SK-N-SH (cell line): ENCODE measurements at regions not wholly inside any gene's neighbourhood (a gene's known extent, or its start where the extent isn't known, plus 50 kb on each side); places are given as distances from the start of the nearest gene placed in this dataset.

Experiments
- CTCF ChIA-PET: fragments of 300-600, 350-600 bp; formaldehyde crosslinking; extraction: SDS; loops from one replicate; lab custom pipeline; 2021; lab: Yijun Ruan, JAX
- POLR2A ChIA-PET: fragments of 350-600 bp; sonication (Branson Sonifier 250); formaldehyde crosslinking; extraction: SDS; loops from one replicate; lab custom pipeline; 2020; ENCODE audit warnings: antibody characterized with exemption, inconsistent platforms; lab: Yijun Ruan, JAX
- DNase-seq: peaks from one replicate; pipeline ENCODE4 v3.0.0; 2012
- H2AFZ ChIP-seq: fragments of 200-600 bp; sonication (generic); 2 replicates; pipeline ENCODE4 v1.8.1; 2016; ENCODE audit warnings: antibody characterized with exemption, mild to moderate bottlenecking, low read depth
- H3F3A ChIP-seq: fragments of 200-600 bp; sonication (generic); replicated peaks from 2 replicates; pipeline ENCODE3; 2016; ENCODE audit warnings: antibody characterized with exemption, mild to moderate bottlenecking; ENCODE audit not compliant: insufficient read depth
- H3K27ac ChIP-seq, 2 experiments: fragments of 200-500 bp in 1 of 2; fragments of 200-600 bp in 1 of 2; sonication (Bioruptor generic) in 1 of 2; sonication (generic), shearing (Covaris generic) in 1 of 2; 2 replicates each; pipeline versions ENCODE4 v1.5.1 to v1.6.1; 2014 to 2016; ENCODE audit warnings: low read depth in 2 of 2, inconsistent platforms in 1 of 2, low read length in 1 of 2, mild to moderate bottlenecking in 1 of 2, mixed read lengths in 1 of 2
- H3K27me3 ChIP-seq: fragments of 200-600 bp; sonication (generic), shearing (Covaris generic); 2 replicates; pipeline ENCODE4 v1.6.1; 2016; ENCODE audit warnings: mixed run types; ENCODE audit not compliant: insufficient read depth
- H3K36me3 ChIP-seq, 2 experiments: fragments of 200-500 bp in 1 of 2; fragments of 200-600 bp in 1 of 2; sonication (Bioruptor generic) in 1 of 2; sonication (generic) in 1 of 2; replicated peaks in 1 of 2; 2 replicates each; pipeline versions ENCODE3 to v1.5.1; 2014 to 2016; ENCODE audit warnings: low read length in 1 of 2, mild to moderate bottlenecking in 1 of 2; ENCODE audit not compliant: insufficient read depth in 2 of 2, control insufficient read depth in 1 of 2
- H3K4me1 ChIP-seq, 2 experiments: fragments of 200-500 bp in 1 of 2; fragments of 200-600 bp in 1 of 2; sonication (Bioruptor generic) in 1 of 2; sonication (generic), shearing (Covaris generic) in 1 of 2; 2 replicates each; pipeline versions ENCODE4 v1.5.1 to v1.6.1; 2014 to 2016; ENCODE audit warnings: low read depth in 1 of 2, low read length in 1 of 2, mixed run types in 1 of 2; ENCODE audit not compliant: insufficient read depth in 2 of 2, control insufficient read depth in 1 of 2
- H3K4me2 ChIP-seq: fragments of 200-600 bp; sonication (generic), shearing (Covaris generic); 2 replicates; pipeline ENCODE4 v1.6.1; 2017; ENCODE audit warnings: mixed run types
- H3K4me3 ChIP-seq, 2 experiments: fragments of 200-500 bp in 1 of 2; fragments of 200-600 bp in 1 of 2; sonication (Bioruptor generic) in 1 of 2; sonication (generic), shearing (Covaris generic) in 1 of 2; 2 replicates each; pipeline versions ENCODE4 v1.5.1 to v1.8.1; 2014 to 2016; ENCODE audit warnings: low read depth in 2 of 2, inconsistent platforms in 1 of 2, low read length in 1 of 2, mild to moderate bottlenecking in 1 of 2, mixed read lengths in 1 of 2, moderate library complexity in 1 of 2
- H3K79me2 ChIP-seq: fragments of 200-600 bp; sonication (generic); 2 replicates; pipeline ENCODE4 v1.8.1; 2017; ENCODE audit warnings: mild to moderate bottlenecking; ENCODE audit not compliant: insufficient read depth
- H3K9ac ChIP-seq: fragments of 200-600 bp; sonication (generic); 2 replicates; pipeline ENCODE4 v1.6.1; 2017; ENCODE audit warnings: mixed run types
- H3K9me2 ChIP-seq: fragments of 200-600 bp; sonication (generic); 2 replicates; pipeline ENCODE4 v1.6.1; 2017; ENCODE audit warnings: mixed run types
- H3K9me3 ChIP-seq: fragments of 200-600 bp; sonication (generic); 2 replicates; pipeline ENCODE4 v1.6.1; 2017; ENCODE audit warnings: mixed run types, mild to moderate bottlenecking, moderate library complexity
- H4K20me1 ChIP-seq: fragments of 200-600 bp; sonication (generic); 2 replicates; pipeline ENCODE4 v1.6.1; 2017; ENCODE audit warnings: mild to moderate bottlenecking, mixed run types; ENCODE audit not compliant: insufficient read depth
- CHD2 ChIP-seq: fragments of 150-350 bp; IDR thresholded peaks from 2 replicates; pipeline ENCODE4 v1.6.1; 2018; ENCODE audit warnings: low read length; ENCODE audit not compliant: partially characterized antibody
- CTCF ChIP-seq: fragments of 200-600 bp; sonication (generic); IDR thresholded peaks from 2 replicates; pipeline ENCODE4 v1.6.1; 2017; ENCODE audit warnings: antibody characterized with exemption, mild to moderate bottlenecking, moderate library complexity
- ELF1 ChIP-seq: IDR thresholded peaks from 2 replicates; pipeline ENCODE4 v1.4.0; 2012
- EP300 ChIP-seq, 2 experiments: IDR thresholded peaks; 2 replicates each; pipeline versions ENCODE4 v1.4.0 to v1.6.1; 2012; ENCODE audit warnings: borderline replicate concordance in 1 of 2, low read depth in 1 of 2, low read length in 1 of 2
- FOSL2 ChIP-seq: IDR thresholded peaks from 2 replicates; pipeline ENCODE4 v1.4.0; 2012; ENCODE audit warnings: low read depth, mild to moderate bottlenecking, moderate library complexity, borderline replicate concordance
- FOXM1 ChIP-seq: IDR thresholded peaks from 2 replicates; pipeline ENCODE4 v1.4.0; 2012; ENCODE audit warnings: low read depth, mild to moderate bottlenecking
- IRF3 ChIP-seq: fragments of 150-350 bp; IDR thresholded peaks from 2 replicates; pipeline ENCODE4 v1.6.1; 2016; ENCODE audit warnings: mild to moderate bottlenecking, low read depth, low read length
- MEF2A ChIP-seq: IDR thresholded peaks from 2 replicates; pipeline ENCODE4 v1.4.0; 2012; ENCODE audit warnings: low read depth, borderline replicate concordance
- MXI1 ChIP-seq: IDR thresholded peaks from 2 replicates; pipeline ENCODE4 v1.6.1; 2012; ENCODE audit warnings: mild to moderate bottlenecking, low read depth, low read length, improper control_type of control experiment
- NRF1 ChIP-seq: IDR thresholded peaks from 2 replicates; pipeline ENCODE4 v1.6.1; 2012; ENCODE audit warnings: low read depth, mild to moderate bottlenecking, low read length
- RCOR1 ChIP-seq: fragments of 150-350 bp; IDR thresholded peaks from 2 replicates; pipeline ENCODE4 v1.6.1; 2017; ENCODE audit warnings: antibody characterized with exemption, low read length
- REST ChIP-seq: IDR thresholded peaks from 2 replicates; pipeline ENCODE4 v1.6.1; 2012; ENCODE audit warnings: mild to moderate bottlenecking, low read depth, low read length, moderate library complexity
- RFX5 ChIP-seq: IDR thresholded peaks from 2 replicates; pipeline ENCODE4 v1.6.1; 2012; ENCODE audit warnings: mild to moderate bottlenecking, improper control_type of control experiment, low read length
- RXRA ChIP-seq: IDR thresholded peaks from 2 replicates; pipeline ENCODE4 v1.4.0; 2012; ENCODE audit warnings: low read depth, mild to moderate bottlenecking, borderline replicate concordance
- SMC3 ChIP-seq: IDR thresholded peaks from 2 replicates; pipeline ENCODE4 v1.6.1; 2012; ENCODE audit warnings: low read depth, low read length, improper control_type of control experiment
- TAF1 ChIP-seq: IDR thresholded peaks from 2 replicates; pipeline ENCODE4 v1.6.1; 2012; ENCODE audit warnings: low read depth, mild to moderate bottlenecking, low read length, moderate library complexity, borderline replicate concordance
- TCF12 ChIP-seq: IDR thresholded peaks from 2 replicates; pipeline ENCODE4 v1.4.0; 2012
- USF1 ChIP-seq: IDR thresholded peaks from 2 replicates; pipeline ENCODE4 v1.4.0; 2012; ENCODE audit warnings: low read depth, borderline replicate concordance
- USF2 ChIP-seq: fragments of 150-350 bp; IDR thresholded peaks from 2 replicates; pipeline ENCODE4 v1.6.1; 2017; ENCODE audit warnings: antibody characterized with exemption, low read length, low read depth, borderline replicate concordance
- WGBS: methylation state at CpG from one replicate; pipeline ENCODE4 v1.1.6; 2017; ENCODE audit warnings: low lambda C conversion rate; 5-methylcytosine and 5-hydroxymethylcytosine counted together

- Histone ChIP-seq H3K4me1 (no peaks in the 10 kb centered on the region), H4K20me1 (no peaks in the 10 kb centered on the region), H3K4me2 (no peak overlapping the region), H3K4me3 (no peak overlapping the region), H2AFZ (no peak overlapping the region), H3K27ac (no peak overlapping the region), H3F3A (no peaks in the 10 kb centered on the region), H3K36me3 (no peaks in the 10 kb centered on the region), H3K9me3 (no peaks in the 10 kb centered on the region), H3K27me3 (no peaks in the 10 kb centered on the region), H3K9me2 (no peaks in the 10 kb centered on the region; the same call in 1 of the 2 replicates), H3K79me2 (no peaks in the 10 kb centered on the region), H3K9ac (no peak overlapping the region)
- CTCF ChIA-PET = no interaction called here
- DNase-seq = no peak
- POLR2A ChIA-PET = no interaction called here
- 1% methylated on average over 2 of the region's 2 CpGs for WGBS
- no peak for TF ChIP-seq SMC3
- no peak for TF ChIP-seq IRF3
- TF ChIP-seq ELF1 = no peak
Measured at GRCh38 chr14:85752175-85752574, 222.2 kb downstream of the FLRT2 start.

- 30% methylated on average over 4 of the region's 4 CpGs for WGBS
- POLR2A ChIA-PET = no interaction called here
Measured at GRCh38 chr14:85744573-85744972, 214.6 kb downstream of the FLRT2 start.

More at GRCh38 chr14:85744573-85744972, 214.6 kb downstream of the FLRT2 start:
- Histone ChIP-seq H3K27ac (no peak overlapping the region), H4K20me1 (no peaks in the 10 kb centered on the region), H3K79me2 (no peaks in the 10 kb centered on the region), H3K4me1 (no peaks in the 10 kb centered on the region), H3K36me3 (no peaks in the 10 kb centered on the region), H3K9ac (no peak overlapping the region), H2AFZ (no peak overlapping the region), H3K9me3 (no peaks in the 10 kb centered on the region), H3K9me2 (no peaks in the 10 kb centered on the region), H3F3A (no peaks in the 10 kb centered on the region), H3K27me3 (no peaks in the 10 kb centered on the region), H3K4me2 (no peak overlapping the region), H3K4me3 (no peak overlapping the region)
- DNase-seq = no peak
- TF ChIP-seq RFX5 (no peak), USF2 (no peak), RXRA (no peak), USF1 (no peak), FOXM1 (no peak), CTCF (no peak), EP300 (IDR thresholded peaks at IDR 0.05; ENCODE audit: borderline replicate concordance in 1 of 2, low read depth in 1 of 2, low read length in 1 of 2) (no peak), RCOR1 (no peak), CHD2 (no peak), MEF2A (no peak), IRF3 (no peak), MXI1 (no peak), REST (no peak), NRF1 (no peak), TAF1 (no peak), TCF12 (no peak), FOSL2 (no peak)
- CTCF ChIA-PET = no interaction called here
